Dendritic cell treated with granulocyte-macrophage colony-stimulating factor and Interleukin-4, amounts not matched to agents 40 ng/mL and 50 ng/mL, for 4 days (primary cell): ENCODE measurements at regions not wholly inside any gene's neighbourhood (a gene's known extent, or its start where the extent isn't known, plus 50 kb on each side); places are given as distances from the start of the nearest gene placed in this dataset.

ENCODE experiments used
- H3K27ac Mint-ChIP-seq: one replicate; pipeline ENCODE4 v1.8.0; 2022; ENCODE audit warnings: mild to moderate bottlenecking, mixed read lengths
- H3K27me3 Mint-ChIP-seq: one replicate; pipeline ENCODE4 v1.8.0; 2022; ENCODE audit warnings: mild to moderate bottlenecking, mixed read lengths
- H3K36me3 Mint-ChIP-seq: one replicate; pipeline ENCODE4 v1.8.0; 2022; ENCODE audit warnings: low read depth, mixed read lengths
- H3K4me1 Mint-ChIP-seq: one replicate; pipeline ENCODE4 v1.8.0; 2022; ENCODE audit warnings: low read depth, mixed read lengths
- H3K4me3 Mint-ChIP-seq: one replicate; pipeline ENCODE4 v1.8.0; 2022; ENCODE audit warnings: mild to moderate bottlenecking, moderate library complexity, mixed read lengths
- H3K9me3 Mint-ChIP-seq: one replicate; pipeline ENCODE4 v1.8.0; 2022; ENCODE audit warnings: mixed read lengths
- intact Hi-C: fragments of 100-400 bp; cut with micrococcal nuclease; formaldehyde crosslinking; loops from one replicate; pipeline ENCODE4 v1.15.0; 2022

DNA sequence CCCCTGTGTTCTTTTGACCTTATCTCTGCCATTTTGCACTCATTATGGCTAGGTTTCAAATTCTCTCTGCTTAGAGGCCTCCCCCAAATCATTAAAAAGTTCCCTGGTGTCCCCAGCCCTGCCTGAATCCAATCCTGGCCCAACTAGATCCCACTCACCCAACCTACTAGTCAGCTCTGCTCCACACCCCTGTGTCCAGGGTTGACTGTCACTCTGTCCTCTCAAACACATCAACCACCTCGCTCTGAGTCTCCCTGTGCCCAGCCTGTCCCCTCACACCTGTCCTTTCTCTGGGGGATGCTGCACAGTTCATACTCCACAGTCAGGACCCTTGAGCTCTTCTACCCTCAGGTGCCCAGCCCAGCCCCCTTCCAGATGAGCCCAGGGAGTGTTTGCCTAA lies 154.2 kb upstream of the SV2C start:
- Mint-ChIP-seq H3K36me3 (no peaks in the 10 kb centered on the region), H3K4me1 (no peaks in the 10 kb centered on the region), H3K4me3 (no peak overlapping the region), H3K27ac (no peak overlapping the region), H3K9me3 (no peaks in the 10 kb centered on the region), H3K27me3 (peaks cover 18% of the 10 kb centered on the region)
- intact Hi-C loops, result no loop called here

- Mint-ChIP-seq H3K27ac (no peak overlapping the region), H3K4me3 (no peak overlapping the region), H3K9me3 (no peaks in the 10 kb centered on the region), H3K36me3 (no peaks in the 10 kb centered on the region), H3K27me3 (peaks cover 8% of the 10 kb centered on the region), H3K4me1 (no peaks in the 10 kb centered on the region)
- intact Hi-C loops, result no loop called here
Observed at GRCh38 chr5:75922480-75922879, 160.7 kb upstream of the SV2C start.

- Mint-ChIP-seq H3K4me3 (no peak overlapping the region), H3K27ac (no peak overlapping the region), H3K27me3 (peaks cover 11% of the 10 kb centered on the region), H3K4me1 (no peaks in the 10 kb centered on the region), H3K36me3 (no peaks in the 10 kb centered on the region), H3K9me3 (no peaks in the 10 kb centered on the region)
- intact Hi-C loops, result no loop called here
Observed at GRCh38 chr5:75921011-75921410, 162.2 kb upstream of the SV2C start.

DNA sequence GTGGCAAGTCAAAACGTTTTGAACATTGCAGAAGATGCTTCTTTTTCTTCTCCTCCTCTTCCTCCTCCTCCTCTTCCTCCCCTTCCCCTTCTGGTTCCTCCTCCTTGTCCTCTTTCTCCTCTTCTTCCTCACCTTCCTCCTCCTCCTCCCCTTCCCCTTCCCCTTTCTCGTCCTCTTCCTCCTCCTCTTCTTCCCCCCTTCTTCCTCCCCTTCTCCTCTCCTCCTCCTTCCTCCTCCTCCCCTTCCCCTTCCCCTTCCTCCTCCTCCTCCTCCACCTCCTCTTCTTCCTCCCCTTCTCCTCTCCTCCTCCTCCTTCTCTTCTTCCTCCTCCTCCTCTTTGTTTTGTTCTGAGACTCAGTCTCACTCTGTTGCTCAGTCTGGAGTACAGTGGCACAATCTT lies 167.0 kb upstream of the SV2C start:
- H3K36me3 Mint-ChIP-seq, result no peaks in the 10 kb centered on the region
- intact Hi-C loops, result no loop called here
- no peak overlapping the region for H3K27ac Mint-ChIP-seq
- H3K27me3 Mint-ChIP-seq, result peaks cover 9% of the 10 kb centered on the region
- no peak overlapping the region for H3K4me3 Mint-ChIP-seq
- no peaks in the 10 kb centered on the region for H3K4me1 Mint-ChIP-seq
- no peaks in the 10 kb centered on the region for H3K9me3 Mint-ChIP-seq

GRCh38 chr5:75909223-75909622 lies 174.0 kb upstream of the SV2C start:
- Mint-ChIP-seq H3K36me3 (no peaks in the 10 kb centered on the region), H3K4me3 (no peak overlapping the region), H3K27ac (no peak overlapping the region), H3K9me3 (no peaks in the 10 kb centered on the region), H3K27me3 (peaks cover 3% of the 10 kb centered on the region), H3K4me1 (no peaks in the 10 kb centered on the region)
- intact Hi-C loops, result no loop called here

DNA sequence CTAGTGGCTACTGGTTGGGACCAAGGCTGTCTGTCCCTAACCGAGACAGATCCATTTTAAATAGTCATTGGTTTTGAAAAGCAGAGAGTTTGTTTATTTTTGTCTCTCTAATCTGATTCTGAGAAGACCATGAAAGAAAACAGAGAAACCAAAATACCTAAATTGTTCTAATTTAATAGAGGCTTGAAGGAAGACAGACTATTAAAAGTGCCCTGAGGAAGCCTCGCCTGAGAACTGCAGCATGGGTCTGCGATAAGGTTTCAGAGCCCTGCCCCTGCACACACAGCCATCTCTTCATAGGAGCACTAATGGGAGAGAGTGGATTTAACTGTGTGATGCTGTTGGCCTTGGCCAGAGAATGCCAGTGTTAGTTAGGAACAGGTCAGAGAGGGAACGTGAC lies 175.5 kb upstream of the SV2C start:
- no peak overlapping the region for H3K27ac Mint-ChIP-seq
- H3K4me3 Mint-ChIP-seq, result no peak overlapping the region
- peaks cover 7% of the 10 kb centered on the region for H3K27me3 Mint-ChIP-seq

DNA sequence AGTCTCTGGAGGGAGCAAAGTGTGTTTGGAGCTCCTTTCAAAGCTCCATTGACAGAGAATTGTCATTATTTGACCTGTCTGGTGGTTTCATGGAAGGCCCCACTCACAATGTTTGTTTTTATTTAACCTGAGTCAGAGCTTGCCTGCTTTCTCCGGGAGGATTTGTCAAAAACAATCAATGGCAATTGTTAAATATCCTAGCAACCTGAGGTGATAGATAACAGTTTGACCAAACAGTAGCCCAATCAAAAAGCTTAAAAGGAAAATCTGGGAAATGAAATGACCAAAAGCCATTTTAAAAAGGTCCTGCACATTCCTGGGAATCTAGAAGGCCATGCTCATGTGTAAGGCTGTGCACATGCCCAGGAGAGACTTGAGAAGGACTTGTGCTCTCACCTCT lies 177.2 kb upstream of the POC5 start:
- intact Hi-C loops, result no loop called here
- H3K4me1 Mint-ChIP-seq, result no peaks in the 10 kb centered on the region
- H3K36me3 Mint-ChIP-seq, result no peaks in the 10 kb centered on the region
- peaks cover 2% of the 10 kb centered on the region for H3K27me3 Mint-ChIP-seq
- H3K4me3 Mint-ChIP-seq, result no peak overlapping the region
- H3K9me3 Mint-ChIP-seq, result peaks cover 8% of the 10 kb centered on the region
- no peak overlapping the region for H3K27ac Mint-ChIP-seq

More for the DNA sequence above, 175.5 kb upstream of the SV2C start:
- Mint-ChIP-seq H3K4me1 (no peaks in the 10 kb centered on the region), H3K36me3 (no peaks in the 10 kb centered on the region), H3K9me3 (no peaks in the 10 kb centered on the region)
- intact Hi-C loops, result no loop called here

GRCh38 chr5:75891736-75892135 lies 174.5 kb upstream of the POC5 start:
- intact Hi-C loops, result no loop called here
- Mint-ChIP-seq H3K36me3 (no peaks in the 10 kb centered on the region), H3K27ac (no peak overlapping the region), H3K27me3 (peaks cover 2% of the 10 kb centered on the region), H3K4me3 (no peak overlapping the region), H3K9me3 (no peaks in the 10 kb centered on the region), H3K4me1 (no peaks in the 10 kb centered on the region)

GRCh38 chr5:75891020-75891419 lies 173.8 kb upstream of the POC5 start:
- no peak overlapping the region for H3K27ac Mint-ChIP-seq
- H3K4me1 Mint-ChIP-seq, result no peaks in the 10 kb centered on the region
- H3K4me3 Mint-ChIP-seq, result no peak overlapping the region
- H3K36me3 Mint-ChIP-seq, result no peaks in the 10 kb centered on the region
- peaks cover 2% of the 10 kb centered on the region for H3K27me3 Mint-ChIP-seq
- intact Hi-C loops, result no loop called here
- H3K9me3 Mint-ChIP-seq, result no peaks in the 10 kb centered on the region

GRCh38 chr5:75890546-75890945 lies 173.3 kb upstream of the POC5 start:
- Mint-ChIP-seq H3K4me3 (no peak overlapping the region), H3K36me3 (no peaks in the 10 kb centered on the region), H3K27ac (no peak overlapping the region), H3K27me3 (peaks cover 2% of the 10 kb centered on the region), H3K9me3 (no peaks in the 10 kb centered on the region), H3K4me1 (no peaks in the 10 kb centered on the region)
- intact Hi-C loops, result no loop called here

DNA sequence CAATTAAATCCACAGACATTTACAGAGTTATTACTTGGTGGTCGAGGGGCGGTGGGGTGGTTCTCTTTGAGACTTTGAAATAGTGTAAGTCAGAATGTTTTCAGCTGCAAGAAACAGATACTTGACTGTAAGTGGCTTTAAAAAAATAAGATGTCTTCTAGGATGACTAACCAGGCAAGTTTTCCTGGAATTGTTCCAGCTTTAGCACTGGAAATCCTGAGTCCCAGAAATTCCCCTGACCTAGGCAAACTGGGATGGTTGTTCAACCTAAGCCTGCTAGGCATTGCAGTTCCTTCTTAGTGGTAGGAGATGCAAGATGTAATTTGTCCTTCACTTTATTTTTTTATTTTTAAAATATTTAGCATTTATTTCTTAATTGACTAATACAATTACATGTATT lies 169.5 kb upstream of the POC5 start:
- Mint-ChIP-seq H3K27me3 (no peaks in the 10 kb centered on the region), H3K4me3 (no peak overlapping the region), H3K4me1 (no peaks in the 10 kb centered on the region), H3K27ac (no peak overlapping the region), H3K36me3 (no peaks in the 10 kb centered on the region), H3K9me3 (no peaks in the 10 kb centered on the region)
- intact Hi-C loops, result loop anchor here (5.0 kb wide), 1 partner anchor 371 kb away; no protein-coding TSS in a partner anchor

DNA sequence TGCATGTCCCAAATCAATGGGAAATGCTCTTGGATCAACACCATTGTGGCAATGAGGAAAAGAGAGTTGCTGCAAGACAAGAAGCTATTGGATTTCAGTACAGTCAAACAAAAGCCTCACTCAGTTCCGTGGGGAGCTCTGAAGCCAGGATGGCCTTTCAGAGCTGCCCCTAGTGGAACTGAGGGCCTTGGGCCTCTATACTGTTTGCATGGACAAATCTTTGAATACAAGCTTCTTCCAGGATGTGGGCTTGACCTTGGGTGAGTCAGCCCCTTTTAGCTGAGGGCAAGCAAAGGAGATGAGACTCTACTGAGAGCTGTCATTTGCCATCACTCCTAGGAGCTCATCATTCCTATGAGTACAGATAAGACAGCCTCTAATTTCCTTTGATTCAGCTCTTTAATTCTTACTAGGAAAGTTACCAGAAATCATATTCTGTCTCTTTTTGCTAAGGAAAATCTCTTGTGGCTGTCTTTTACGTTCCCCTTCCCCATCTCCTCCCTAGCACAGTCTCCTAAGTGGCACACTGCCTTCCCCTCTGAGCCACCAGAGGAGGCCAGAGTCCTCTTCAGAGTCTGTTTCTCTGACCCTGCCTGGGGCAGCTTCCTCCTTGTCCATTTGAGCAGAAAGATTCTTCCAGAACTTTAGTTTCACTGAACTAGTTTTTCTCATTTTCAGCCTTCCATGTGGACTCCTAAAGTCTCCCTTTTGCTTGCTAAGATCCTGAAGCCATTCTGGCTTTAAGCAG lies 168.8 kb upstream of the POC5 start:
- intact Hi-C loops, result loop anchor here (5.0 kb wide), 1 partner anchor 371 kb away; no protein-coding TSS in a partner anchor
- H3K4me3 Mint-ChIP-seq, result no peak overlapping the region
- no peaks in the 10 kb centered on the region for H3K9me3 Mint-ChIP-seq
- no peaks in the 10 kb centered on the region for H3K27me3 Mint-ChIP-seq
- no peak overlapping the region for H3K27ac Mint-ChIP-seq
- no peaks in the 10 kb centered on the region for H3K36me3 Mint-ChIP-seq
- H3K4me1 Mint-ChIP-seq, result no peaks in the 10 kb centered on the region

- H3K27me3 Mint-ChIP-seq, result no peaks in the 10 kb centered on the region
- H3K36me3 Mint-ChIP-seq, result no peaks in the 10 kb centered on the region
- intact Hi-C loops, result loop anchor here (5.0 kb wide), 1 partner anchor 372 kb away; no protein-coding TSS in a partner anchor
- peaks cover 3% of the 10 kb centered on the region for H3K9me3 Mint-ChIP-seq
- H3K27ac Mint-ChIP-seq, result no peak overlapping the region
- H3K4me3 Mint-ChIP-seq, result no peak overlapping the region
- no peaks in the 10 kb centered on the region for H3K4me1 Mint-ChIP-seq
Observed at GRCh38 chr5:75885321-75885720, 168.1 kb upstream of the POC5 start.

DNA sequence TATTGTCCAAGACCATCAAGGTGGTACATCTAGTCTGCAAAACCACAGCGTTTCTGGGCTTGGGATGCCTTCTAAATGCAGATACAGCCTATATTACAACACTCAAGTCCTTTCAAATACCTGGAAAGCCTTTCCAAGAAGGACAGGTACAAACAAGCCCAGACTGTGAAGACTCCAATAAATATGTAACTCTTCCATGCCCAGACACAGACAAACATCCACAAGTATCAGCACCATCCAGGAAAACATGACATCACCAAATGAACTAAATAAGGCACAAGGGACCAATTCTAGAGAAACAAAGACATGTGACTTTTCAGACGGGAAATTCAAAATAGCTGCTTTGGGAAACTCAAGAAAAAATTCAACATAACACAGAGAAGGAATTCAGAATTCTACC lies 152.7 kb upstream of the POC5 start:
- Mint-ChIP-seq H3K9me3 (no peaks in the 10 kb centered on the region), H3K36me3 (no peaks in the 10 kb centered on the region), H3K27ac (no peak overlapping the region), H3K4me1 (no peaks in the 10 kb centered on the region), H3K27me3 (peaks cover 2% of the 10 kb centered on the region), H3K4me3 (no peak overlapping the region)
- intact Hi-C loops, result no loop called here

- no peaks in the 10 kb centered on the region for H3K4me1 Mint-ChIP-seq
- intact Hi-C loops, result no loop called here
- no peaks in the 10 kb centered on the region for H3K36me3 Mint-ChIP-seq
- peaks cover 13% of the 10 kb centered on the region for H3K9me3 Mint-ChIP-seq
- H3K4me3 Mint-ChIP-seq, result no peak overlapping the region
- H3K27ac Mint-ChIP-seq, result no peak overlapping the region
- H3K27me3 Mint-ChIP-seq, result peaks cover 3% of the 10 kb centered on the region
Observed at GRCh38 chr5:75862872-75863271, 145.6 kb upstream of the POC5 start.
